Body of pancreas (tissue), 4 donors: ENCODE measurements at regions not wholly inside any gene's neighbourhood (a gene's known extent, or its start where the extent isn't known, plus 50 kb on each side); places are given as distances from the start of the nearest gene placed in this dataset.

Source experiments
- ATAC-seq: fragments of 150-250 bp; one replicate; pipeline ENCODE4 v1.9.1; 2016
- DNase-seq, 4 donors: peaks; one replicate each; pipeline ENCODE4 v3.0.0-alpha.2; 2019
- H3K27ac ChIP-seq, 4 donors: fragments of 200-600 bp; sonication (generic); 1 replicate in 3 of 4; 2 replicates in 1 of 4; pipeline versions ENCODE4 v1.5.1 to v1.6.1; 2016 to 2019; ENCODE audit warnings: mild to moderate bottlenecking in 1 of 4, mixed read lengths in 1 of 4, moderate library complexity in 1 of 4
- H3K27me3 ChIP-seq, 2 donors: fragments of 200-600 bp; sonication (generic); one replicate each; pipeline ENCODE4 v1.6.0; 2016; ENCODE audit warnings: mild to moderate bottlenecking in 1 of 2
- H3K36me3 ChIP-seq, 2 donors: fragments of 200-600 bp; sonication (generic); replicated peaks in 1 of 2; 2 replicates each; pipeline ENCODE4 v1.5.1; 2016; ENCODE audit warnings: low read depth in 2 of 2; ENCODE audit not compliant: insufficient read depth in 1 of 2
- H3K4me1 ChIP-seq: fragments of 200-600 bp; sonication (generic); one replicate; pipeline ENCODE4 v1.6.0; 2016
- H3K4me3 ChIP-seq, 2 donors: fragments of 200-600 bp; sonication (generic); 1 replicate in 1 of 2; 2 replicates in 1 of 2; pipeline ENCODE4 v1.5.1; 2016 to 2019
- H3K9me3 ChIP-seq, 3 donors: fragments of 200-600 bp; sonication (generic); 1 replicate in 2 of 3; 2 replicates in 1 of 3; pipeline ENCODE4 v1.5.1; 2016
- CTCF ChIP-seq, 7 experiments: fragments of 450-650 bp in 4 of 7; fragments of 200-600 bp in 3 of 7; sonication (generic) in 3 of 7; IDR thresholded peaks; one replicate each; pipeline ENCODE4 v1.5.1; 2016 to 2019; ENCODE audit warnings: antibody characterized with exemption in 7 of 7
- POLR2A ChIP-seq, 3 donors: fragments of 450-650 bp; IDR thresholded peaks; one replicate each; pipeline ENCODE4 v1.6.1; 2016; ENCODE audit warnings: antibody characterized with exemption in 3 of 3, mild to moderate bottlenecking in 2 of 3
- WGBS, 2 donors: methylation state at CpG; one replicate each; pipeline ENCODE4 v1.1.5; 2017; 5-methylcytosine and 5-hydroxymethylcytosine counted together
- intact Hi-C: fragments of 100-400 bp; cut with DNase I; formaldehyde crosslinking; loops from one replicate; pipeline ENCODE4 v1.15.1; 2023

GRCh38 chr10:42984035-42984610 is 92.7 kb upstream of the RET start:
- Histone ChIP-seq H3K36me3 (no peaks in the 10 kb centered on the region), H3K27me3 (no peaks in the 10 kb centered on the region), H3K27ac (no peak overlapping the region), H3K9me3 (no peaks in the 10 kb centered on the region), H3K4me1 (no peaks in the 10 kb centered on the region), H3K4me3 (no peak overlapping the region)
- no peak for TF ChIP-seq POLR2A (IDR thresholded peaks at IDR 0.05)
- TF ChIP-seq CTCF (IDR thresholded peaks at IDR 0.05): no peak
- no peak for ATAC-seq
- 60 to 73% methylated on average over 8 of the region's 8 CpGs for WGBS, 2 donors
- intact Hi-C loops: no loop called here
- DNase-seq: no peak

- Histone ChIP-seq H3K4me1 (no peaks in the 10 kb centered on the region), H3K27me3 (no peaks in the 10 kb centered on the region), H3K4me3 (no peak overlapping the region), H3K27ac (no peak overlapping the region), H3K9me3 (no peaks in the 10 kb centered on the region), H3K36me3 (no peaks in the 10 kb centered on the region)
- ATAC-seq (no peak), DNase-seq (peak in 1 of 4 donors; percentile 2)
- intact Hi-C loops: no loop called here
- WGBS, 2 donors: 83 to 85% methylated on average over 11 to 13 of the region's 13 CpGs
- TF ChIP-seq POLR2A (IDR thresholded peaks at IDR 0.05) (no peak), CTCF (IDR thresholded peaks at IDR 0.05) (no peak)
These were observed 92.0 kb upstream of the RET start for GRCh38 chr10:42984761-42985325.

GRCh38 chr10:42985436-42986316 is 91.2 kb upstream of the RET start:
- ATAC-seq: no peak
- no peaks in the 10 kb centered on the region for H3K36me3 ChIP-seq
- DNase-seq: peak in 2 of 4 donors; percentile 2 to 6
- H3K4me3 ChIP-seq: no peak overlapping the region
- H3K9me3 ChIP-seq: no peaks in the 10 kb centered on the region
- no peak overlapping the region for H3K27ac ChIP-seq
- intact Hi-C loops: no loop called here
- WGBS, 2 donors: 70 to 74% methylated on average over 9 to 11 of the region's 11 CpGs
- H3K4me1 ChIP-seq: no peaks in the 10 kb centered on the region
- H3K27me3 ChIP-seq: no peaks in the 10 kb centered on the region
- TF ChIP-seq POLR2A (IDR thresholded peaks at IDR 0.05) (no peak), CTCF (IDR thresholded peaks at IDR 0.05) (no peak)

GRCh38 chr10:42986633-42987032 is 90.2 kb upstream of the RET start:
- Histone ChIP-seq H3K9me3 (no peaks in the 10 kb centered on the region), H3K4me3 (no peak overlapping the region), H3K27me3 (no peaks in the 10 kb centered on the region), H3K27ac (no peak overlapping the region), H3K4me1 (no peaks in the 10 kb centered on the region), H3K36me3 (no peaks in the 10 kb centered on the region)
- DNase-seq (no peak), ATAC-seq (no peak)
- TF ChIP-seq POLR2A (IDR thresholded peaks at IDR 0.05) (no peak), CTCF (IDR thresholded peaks at IDR 0.05) (no peak)
- 55 to 57% methylated on average over 3 to 4 of the region's 4 CpGs for WGBS, 2 donors
- intact Hi-C loops: no loop called here
